Activated CD4-positive, CD25-positive, alpha-beta regulatory T cell (primary cell): ENCODE measurements at regions not wholly inside any gene's neighbourhood (a gene's known extent, or its start where the extent isn't known, plus 50 kb on each side); places are given as distances from the start of the nearest gene placed in this dataset.

Experiments used
- DNase-seq, 4 experiments: peaks; one replicate each; lab custom pipeline; 2025; lab: John Stamatoyannopoulos, UW

DNA sequence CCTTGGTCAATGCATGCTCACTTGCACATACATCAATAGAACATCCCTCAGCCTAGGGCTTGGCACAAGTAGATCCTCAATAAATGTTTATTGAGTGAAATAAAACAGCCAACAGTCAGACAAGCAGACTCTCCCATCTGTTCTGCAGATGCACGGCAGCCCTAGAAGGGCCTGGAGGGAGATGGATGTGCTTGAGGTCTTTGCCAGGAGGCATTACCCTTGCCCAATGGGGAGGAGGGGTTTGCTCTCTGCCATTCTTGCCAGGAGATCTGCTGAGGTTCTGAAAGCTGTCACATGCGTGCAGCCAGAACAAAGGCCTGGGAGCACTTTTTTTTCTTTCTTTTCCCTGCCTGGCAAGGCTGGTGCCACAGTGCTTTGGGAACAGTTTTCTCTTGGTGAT is 349.3 kb upstream of the THRB start:
- DNase-seq: no peak

DNA sequence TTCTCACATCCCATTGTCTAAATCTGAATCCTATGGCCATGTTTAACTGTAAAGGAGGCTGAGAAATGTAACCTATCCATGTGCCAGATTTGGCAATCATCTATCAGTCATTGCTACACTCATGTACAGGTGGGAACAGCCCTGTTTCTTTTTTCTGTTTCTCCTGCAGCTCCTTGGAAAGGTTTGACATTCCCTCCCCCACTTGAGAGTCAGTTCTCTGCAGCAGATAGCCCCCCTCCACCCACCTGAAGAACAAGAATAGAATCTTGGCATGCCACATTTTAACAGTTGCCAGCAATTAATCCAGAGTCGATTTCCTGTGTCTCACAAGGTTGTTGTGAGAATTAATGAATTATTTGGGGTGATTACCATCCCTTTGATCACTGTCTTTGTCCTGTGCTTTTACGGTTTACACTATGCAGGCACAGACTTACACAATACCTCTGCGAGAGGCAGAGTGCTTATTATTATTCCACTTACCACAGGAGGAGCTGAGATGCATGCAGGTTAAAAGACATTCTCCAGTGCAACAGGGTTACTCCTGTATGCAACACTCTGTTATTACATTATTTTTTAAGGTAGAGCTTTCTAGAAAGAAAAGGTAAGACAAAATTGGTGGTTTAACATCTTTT is 351.0 kb upstream of the THRB start:
- DNase-seq: no peak

DNA sequence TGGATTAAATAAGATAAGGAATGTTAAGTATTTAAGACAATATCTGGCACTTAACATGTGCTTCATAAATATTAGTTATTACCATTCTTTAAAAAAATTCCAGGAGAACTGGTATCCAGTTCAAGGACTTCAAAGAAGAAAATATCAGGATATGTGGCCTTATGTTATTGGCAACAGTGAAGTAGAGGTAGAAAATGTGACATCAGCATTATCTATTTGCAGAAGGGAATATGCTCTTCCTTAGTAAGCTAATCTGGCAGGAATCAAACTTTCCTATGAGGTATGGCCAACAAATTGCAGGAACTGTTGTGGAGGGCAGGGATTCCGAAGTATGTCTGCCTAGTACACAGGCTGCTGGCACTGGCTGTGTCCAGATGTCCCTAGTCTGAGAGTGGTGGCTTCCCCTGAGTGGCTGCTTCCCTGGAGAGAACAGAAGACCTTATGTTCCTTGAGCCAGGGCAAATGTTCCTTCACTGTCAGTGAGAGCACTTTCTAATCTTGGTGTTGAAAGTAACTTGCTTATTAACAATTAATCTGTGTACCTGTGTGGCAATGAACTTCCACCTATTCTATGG is 351.7 kb upstream of the THRB start:
- no peak for DNase-seq

DNA sequence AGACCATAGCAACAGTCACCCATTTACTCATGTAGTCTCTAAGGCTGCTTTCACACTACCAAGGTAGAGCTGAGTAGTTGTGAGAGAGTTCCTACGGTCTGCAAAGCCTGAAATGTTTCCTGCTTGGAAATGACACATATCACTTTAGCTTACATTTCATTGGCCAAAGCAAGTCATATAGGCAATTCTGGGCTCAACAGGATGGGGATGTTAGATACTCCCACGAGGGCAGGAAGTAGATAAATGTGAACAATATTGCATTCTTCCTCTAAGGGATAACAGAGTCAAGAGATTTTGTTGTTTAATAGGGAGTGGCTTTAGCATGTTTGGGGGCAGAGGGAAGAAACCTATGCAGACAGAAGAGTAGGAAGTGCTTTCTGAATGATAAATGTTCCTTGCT is 355.6 kb upstream of the THRB start:
- DNase-seq: no peak

DNA sequence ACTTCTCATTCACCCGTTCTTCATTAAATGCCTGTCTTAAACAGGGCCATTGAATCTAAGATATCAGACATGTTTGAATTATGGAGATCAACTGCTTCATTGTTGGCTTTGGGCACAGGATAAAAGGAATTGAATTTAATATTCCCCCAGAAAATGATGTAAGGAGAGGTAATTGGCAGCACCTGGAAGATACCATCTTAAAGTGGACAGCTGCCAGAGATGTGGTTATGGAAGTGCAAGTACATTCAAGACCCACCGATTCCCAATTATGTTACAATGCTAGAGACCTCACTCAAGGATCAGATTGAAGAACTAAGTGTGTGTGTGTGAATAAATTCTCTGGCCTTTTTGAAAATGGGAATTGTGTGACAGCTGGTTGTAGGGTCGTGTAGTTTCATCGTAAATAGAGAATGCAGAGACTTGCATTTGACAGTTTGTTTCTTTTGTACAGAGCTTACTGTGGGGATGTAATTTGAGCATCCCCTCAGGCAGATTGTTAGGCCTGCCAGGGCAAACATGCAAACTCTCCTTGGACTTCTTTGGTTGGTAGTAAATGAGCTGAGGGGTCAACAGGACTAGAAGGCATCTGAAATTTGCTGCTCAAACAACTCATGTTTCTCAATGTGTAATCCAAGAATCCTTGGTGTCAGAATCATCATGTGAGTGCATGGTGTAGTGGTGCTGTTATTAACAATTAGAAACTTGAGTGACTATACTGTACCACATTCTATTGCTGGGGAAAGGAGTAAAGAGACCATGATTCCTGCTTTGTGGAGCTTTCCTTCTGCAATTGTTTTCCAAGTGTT is 359.2 kb upstream of the THRB start:
- DNase-seq: no peak

DNA sequence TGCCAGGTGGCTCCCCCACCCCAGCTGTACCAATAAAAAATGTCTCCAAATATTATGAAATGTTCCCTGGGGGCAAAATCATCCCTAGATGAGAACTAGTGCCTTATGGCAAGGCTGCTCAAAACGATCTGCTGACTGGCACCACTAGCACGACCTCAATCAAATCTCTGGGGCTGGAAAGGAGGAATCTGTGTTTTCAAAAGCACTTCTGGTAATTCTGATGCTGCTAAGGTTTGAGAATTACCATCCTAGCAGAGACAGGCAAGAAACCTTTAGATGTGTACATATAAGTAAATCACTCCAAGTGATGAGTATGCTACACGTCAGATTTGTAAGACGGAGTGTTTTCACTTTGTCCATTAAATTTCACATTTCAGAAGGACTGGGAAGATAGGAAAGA is 360.1 kb upstream of the THRB start:
- no peak for DNase-seq

DNA sequence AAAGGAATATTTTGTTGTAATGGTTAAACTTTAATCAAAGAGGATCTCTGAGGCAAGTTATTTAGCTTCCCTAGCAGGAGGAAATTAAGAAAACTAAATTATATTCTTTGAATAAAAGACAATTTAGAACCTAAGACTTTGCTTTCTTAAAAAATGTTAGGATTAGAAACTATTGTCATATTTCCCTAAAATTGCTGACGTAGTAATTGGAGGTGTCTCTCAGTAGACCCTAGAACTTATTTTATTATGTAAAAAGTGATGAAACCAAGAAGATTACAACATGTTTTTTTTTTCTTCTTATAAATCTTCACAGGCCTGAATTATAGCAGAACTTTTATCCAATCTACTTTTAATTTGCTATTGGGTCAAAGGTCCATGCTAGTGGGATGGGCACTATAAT is 363.3 kb upstream of the THRB start:
- no peak for DNase-seq

DNA sequence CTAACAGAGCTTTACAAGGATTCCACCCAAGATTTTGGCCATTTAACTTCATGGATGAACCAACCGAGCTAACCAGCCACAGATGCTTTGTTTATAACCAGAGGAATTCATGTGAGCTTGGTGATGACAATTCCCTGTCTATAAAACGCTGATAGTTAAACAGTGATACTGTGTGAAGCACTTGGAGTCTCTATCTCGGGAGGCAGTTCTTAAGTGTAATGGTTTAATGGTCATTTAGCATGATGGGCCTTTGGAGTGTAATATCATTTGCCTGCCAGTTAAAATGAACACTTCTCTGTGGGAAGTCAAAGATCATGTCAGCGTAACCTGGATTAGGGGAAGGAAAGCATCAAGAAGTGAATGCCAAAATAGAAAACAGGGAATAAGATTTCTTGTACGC is 368.6 kb upstream of the THRB start:
- no peak for DNase-seq

DNA sequence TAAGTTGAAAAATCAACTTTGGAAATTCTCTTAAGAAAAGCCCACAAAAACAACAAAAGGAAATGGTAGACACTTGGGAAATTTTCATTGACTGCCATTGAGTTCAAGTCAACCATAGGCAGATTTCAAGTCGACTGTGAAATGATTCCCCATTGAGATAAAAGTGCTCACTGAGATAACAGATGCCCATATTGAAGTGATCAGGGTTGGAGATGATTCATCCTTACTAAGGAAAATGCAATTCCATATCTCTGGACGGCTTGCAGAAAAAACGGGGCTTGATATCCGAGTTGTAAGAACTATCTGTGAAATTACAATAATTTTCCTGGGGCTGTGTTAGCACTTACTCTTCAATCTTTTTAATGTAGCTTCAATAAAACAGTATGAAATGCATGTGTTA is 373.1 kb upstream of the THRB start:
- DNase-seq: no peak

DNA sequence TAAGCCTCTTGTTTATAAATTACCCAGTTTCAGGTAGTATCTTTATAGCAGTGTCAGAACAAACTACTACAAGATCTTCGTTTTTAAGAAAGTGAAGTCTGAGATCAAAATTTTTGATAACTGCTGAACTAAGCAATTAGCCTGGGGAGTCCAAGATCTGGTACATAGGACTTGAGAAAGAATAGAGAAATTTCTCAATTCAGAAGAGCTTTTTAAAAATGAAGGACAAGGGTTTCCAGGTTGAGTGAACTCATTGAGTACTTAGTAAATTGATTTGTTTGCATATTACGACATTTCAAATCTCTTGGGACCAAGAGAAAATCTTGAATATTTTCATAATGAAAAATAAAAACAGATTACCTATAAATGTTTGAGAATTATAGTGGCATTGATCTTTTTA is 386.6 kb upstream of the THRB start:
- DNase-seq: no peak

DNA sequence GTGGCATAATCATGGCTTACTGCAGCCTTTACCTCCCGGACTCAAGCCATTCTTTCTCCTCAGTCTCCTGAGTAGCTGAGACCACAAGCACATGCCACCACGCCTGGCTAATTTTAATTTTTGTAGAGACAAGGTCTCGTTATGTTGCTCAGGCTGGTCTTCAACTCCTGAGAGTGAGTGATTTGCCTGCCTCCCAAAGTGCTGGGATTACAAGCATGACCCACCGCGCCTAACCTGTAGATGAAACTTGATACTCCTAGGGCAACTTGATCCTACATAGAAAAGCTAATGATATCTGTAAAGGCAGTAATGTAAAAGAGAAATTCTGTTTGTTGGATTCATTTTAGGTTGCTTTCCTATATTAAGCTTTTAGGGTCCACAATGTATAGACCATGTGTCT is 391.9 kb upstream of the THRB start:
- no peak for DNase-seq

DNA sequence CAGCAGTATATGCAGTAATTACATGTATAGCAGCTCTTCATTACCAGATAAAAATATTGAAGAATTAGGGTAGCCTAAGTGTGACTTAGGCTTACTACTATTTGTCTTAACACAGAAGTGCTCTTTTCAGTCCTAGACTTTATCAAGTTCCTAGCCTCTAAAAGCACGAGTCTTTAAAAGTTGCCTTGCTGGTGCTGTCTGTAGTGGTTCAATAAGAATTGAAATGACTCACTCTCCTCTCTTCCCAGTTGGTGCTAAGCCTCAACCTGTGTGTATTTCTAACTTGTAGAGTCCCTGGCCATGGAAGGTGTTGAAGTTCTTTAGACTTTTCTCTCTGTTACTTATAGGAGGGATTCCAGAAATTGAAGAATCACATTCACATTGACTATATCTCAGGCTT is 395.4 kb upstream of the THRB start:
- no peak for DNase-seq

DNA sequence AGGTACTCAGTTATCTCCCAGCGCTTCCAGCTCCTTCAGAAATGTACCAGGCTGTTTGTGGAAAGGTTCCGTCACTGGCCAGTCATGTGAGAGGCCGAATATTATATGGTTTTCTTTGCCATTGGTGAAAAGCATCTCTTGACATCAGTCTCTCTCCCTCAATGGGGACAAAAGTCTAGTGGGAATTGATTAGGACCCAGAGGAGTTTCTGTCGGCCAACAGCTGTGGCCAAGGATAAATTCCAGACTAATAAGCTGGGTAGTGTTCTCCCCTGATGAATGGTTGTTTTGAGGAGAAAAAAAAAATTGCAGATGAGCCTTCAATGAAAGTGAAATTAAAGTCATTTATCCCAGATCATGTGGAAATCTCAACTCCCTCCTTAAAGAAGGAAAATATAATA is 404.7 kb upstream of the THRB start:
- no peak for DNase-seq

DNA sequence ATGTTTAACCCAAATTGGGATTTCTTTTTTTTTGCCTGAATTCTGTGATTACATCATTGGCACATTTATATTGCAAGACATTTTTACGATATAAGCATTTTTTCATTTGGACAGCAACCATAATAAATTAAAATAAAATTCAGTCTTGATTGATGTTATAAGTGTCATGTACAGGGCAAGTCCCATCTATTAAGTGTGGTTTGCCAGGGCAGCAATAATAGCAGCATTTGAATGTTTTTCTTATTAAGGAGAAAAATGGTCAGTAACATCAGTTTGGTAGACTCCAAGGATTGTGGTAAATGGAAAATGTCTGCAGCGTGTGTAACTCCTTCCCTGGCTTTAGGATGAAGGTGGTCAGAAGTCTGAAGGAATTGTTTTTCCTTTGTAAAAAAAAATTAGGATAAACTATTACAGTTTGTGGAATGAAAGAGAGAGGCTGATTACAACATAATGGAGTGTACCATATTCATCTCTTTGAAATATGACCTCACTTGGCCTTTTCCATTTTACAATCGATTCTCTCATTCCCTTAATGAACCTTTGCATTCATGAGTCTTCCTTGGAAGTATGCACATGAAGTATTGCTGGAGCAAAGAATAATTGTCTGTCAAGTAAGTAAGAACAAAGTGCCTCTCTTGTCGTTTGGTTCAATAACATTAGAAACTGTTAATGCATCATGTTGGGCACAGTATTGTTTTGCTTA is 405.4 kb upstream of the THRB start:
- DNase-seq: no peak

DNA sequence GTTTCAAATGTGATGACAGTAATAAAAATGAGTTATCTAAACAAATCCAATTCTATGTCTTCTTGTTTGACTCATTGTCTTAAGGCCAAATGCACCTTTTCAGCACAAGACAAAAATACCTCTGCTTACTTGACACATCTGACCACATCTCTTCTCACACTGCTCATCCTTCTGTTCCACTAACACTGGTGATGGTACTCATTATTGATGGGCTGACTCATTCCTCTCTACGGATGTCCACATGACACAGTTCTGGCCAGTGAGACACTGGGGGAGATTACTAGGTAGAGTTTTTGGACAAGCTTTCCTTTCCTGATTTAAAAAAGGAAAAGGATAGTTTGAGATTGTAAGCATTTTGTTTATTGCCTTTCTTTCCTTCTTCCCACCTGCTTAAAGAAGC is 410.6 kb upstream of the THRB start:
- no peak for DNase-seq

DNA sequence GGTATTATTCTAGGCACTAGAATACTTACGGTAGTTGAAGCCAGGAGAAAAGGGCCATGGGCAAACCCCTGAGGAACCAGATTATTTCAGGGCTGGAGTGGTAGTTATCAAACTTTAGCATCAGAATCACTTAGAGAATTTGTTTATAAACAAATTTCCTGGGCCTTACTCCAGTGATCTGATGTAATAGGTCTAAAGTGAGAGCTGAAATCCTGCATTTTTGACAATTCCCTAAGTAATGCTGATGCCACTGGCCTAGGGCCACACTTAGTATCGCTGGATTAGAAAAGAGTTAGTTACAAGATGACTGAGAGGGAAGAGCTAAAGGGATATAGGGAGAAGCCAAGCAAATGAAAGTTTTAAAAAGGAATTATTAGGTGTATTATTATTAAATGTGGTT is 412.5 kb upstream of the THRB start:
- no peak for DNase-seq

DNA sequence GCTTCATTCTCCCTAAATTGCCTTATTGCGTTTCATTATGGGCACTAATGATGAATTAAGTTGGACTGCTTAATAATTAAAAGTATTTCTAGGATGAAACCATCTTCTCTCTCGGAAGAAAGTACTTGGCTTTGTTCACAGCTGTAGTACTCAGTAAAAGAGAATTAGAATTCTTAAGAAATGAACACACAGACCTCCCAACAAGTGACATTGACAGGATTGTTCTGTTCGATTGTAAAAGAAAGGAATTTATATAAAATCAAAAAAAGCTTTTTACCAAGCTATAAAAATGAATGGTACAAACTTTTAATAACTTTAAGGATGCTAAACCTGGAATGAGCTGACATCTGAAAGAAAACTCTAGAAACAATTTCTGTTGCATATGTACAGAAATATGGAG is 416.4 kb upstream of the THRB start:
- no peak for DNase-seq

DNA sequence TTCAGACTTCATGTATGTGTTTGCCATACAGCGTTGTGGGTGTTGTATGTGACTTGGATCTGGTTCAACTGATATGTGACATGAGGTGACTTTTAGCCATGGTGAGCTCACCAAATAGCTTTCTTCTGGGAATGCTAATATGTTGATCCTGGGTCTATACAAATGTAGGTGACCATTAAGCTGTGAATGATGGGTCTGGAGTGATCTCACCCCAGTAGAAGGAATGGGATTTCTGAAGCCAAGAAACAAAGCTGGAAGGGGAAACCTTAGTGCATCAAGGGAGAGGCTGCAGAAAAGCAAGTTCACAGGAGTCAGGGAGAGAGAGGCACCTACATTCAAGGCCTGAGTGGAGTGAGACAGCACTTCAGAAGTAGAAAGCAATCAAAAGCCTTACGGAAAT is 421.0 kb upstream of the THRB start:
- no peak for DNase-seq

DNA sequence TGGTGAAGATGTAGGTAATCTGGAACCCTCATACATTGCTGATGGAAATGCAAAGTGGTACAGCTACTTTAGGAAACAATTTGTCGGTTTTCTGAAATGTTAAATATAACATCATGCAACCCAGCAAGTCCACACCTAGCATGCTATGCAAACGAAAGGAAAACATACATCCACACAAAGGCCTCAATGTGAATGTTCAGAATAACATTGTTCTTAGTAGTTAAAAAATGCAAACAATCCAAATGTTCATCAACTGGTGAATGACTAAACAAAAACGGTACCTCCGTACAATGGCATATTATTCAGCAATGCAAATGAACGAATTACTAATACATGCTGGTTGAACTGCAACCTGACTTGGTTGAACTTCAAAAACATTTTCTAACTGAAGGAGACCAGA is 423.3 kb upstream of the THRB start:
- no peak for DNase-seq

DNA sequence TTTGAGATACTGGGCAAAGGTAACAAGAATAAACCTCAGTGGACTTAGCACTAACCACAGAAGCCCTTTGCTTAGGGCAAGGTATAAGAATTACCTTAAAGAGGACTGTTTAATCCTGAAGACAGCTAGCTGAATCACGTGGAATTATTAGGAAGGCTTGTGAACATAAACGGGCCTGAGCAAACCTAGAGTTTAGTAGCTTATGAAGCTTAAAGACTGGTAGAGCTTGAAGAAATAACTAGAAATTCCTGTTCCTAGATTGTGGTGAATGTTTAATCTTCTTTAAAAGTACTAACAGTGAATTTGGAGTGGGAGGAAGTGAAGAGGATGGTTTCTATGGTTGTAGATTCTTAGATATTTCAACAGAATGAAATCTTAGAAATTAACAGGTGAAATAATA is 428.9 kb upstream of the THRB start:
- no peak for DNase-seq

DNA sequence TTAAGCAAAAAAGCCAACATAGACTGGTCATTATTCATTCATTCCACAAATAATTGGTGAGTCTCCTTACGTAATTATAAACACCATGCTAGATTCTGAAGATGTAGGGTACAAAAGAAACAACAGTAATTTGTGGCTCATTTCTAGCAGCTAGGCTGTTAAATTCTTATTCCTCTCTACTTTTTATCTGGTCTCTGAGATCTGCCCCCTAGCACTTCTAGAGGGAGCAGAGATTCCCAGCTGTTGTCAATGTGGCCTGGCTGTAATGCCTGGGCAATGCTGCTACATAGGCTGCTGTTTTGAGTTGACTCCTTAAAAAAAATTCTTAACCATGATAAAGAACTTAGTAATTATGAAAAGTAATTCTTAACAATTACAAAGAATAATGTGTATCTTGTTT is 434.9 kb upstream of the THRB start:
- no peak for DNase-seq

DNA sequence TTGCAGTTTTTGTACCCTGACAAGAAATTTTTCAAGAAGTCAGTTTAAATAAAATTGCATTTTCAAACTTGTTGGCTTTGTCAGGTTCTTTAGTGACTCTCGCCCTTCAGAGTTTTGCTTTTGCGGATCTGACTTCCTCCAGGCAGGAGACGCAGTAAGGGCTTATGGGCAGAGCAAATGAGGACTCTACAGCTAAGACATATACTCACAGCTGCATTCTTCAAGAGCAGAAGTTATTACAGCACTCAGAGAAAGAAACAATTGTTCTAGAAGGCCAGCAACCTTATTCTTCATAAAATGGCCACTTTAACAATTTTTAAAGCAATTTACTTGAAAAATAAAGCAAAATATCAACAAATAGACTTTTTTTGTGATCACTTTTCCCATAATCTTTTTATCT is 438.8 kb upstream of the THRB start:
- no peak for DNase-seq

DNA sequence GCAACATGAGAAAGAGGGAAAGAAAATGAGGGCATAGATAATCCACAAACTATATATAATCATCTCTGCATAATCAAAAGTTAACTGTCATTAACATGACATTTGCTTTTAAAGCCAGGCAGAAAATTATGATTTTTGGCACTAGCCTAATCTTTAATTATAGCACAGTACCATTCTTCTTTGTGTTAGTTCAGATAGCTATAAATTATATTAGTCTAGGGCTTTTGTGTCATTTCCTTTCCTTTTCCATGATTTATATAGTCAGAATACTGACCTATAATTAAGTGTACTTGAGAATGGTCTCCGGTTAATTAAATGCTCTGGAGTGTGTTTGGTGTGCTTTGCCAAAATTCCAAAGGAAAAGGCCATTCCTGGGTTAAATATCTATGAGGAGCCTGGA is 441.9 kb upstream of the THRB start:
- DNase-seq: no peak
